SK-N-SH (cell line): ENCODE measurements at regions not wholly inside any gene's neighbourhood (a gene's known extent, or its start where the extent isn't known, plus 50 kb on each side); places are given as distances from the start of the nearest gene placed in this dataset.

Experiments
- CTCF ChIA-PET: fragments of 300-600, 350-600 bp; formaldehyde crosslinking; extraction: SDS; loops from one replicate; lab custom pipeline; 2021; lab: Yijun Ruan, JAX
- POLR2A ChIA-PET: fragments of 350-600 bp; sonication (Branson Sonifier 250); formaldehyde crosslinking; extraction: SDS; loops from one replicate; lab custom pipeline; 2020; ENCODE audit warnings: antibody characterized with exemption, inconsistent platforms; lab: Yijun Ruan, JAX
- DNase-seq: peaks from one replicate; pipeline ENCODE4 v3.0.0; 2012
- H2AFZ ChIP-seq: fragments of 200-600 bp; sonication (generic); 2 replicates; pipeline ENCODE4 v1.8.1; 2016; ENCODE audit warnings: antibody characterized with exemption, mild to moderate bottlenecking, low read depth
- H3F3A ChIP-seq: fragments of 200-600 bp; sonication (generic); replicated peaks from 2 replicates; pipeline ENCODE3; 2016; ENCODE audit warnings: antibody characterized with exemption, mild to moderate bottlenecking; ENCODE audit not compliant: insufficient read depth
- H3K27ac ChIP-seq, 2 experiments: fragments of 200-500 bp in 1 of 2; fragments of 200-600 bp in 1 of 2; sonication (Bioruptor generic) in 1 of 2; sonication (generic), shearing (Covaris generic) in 1 of 2; 2 replicates each; pipeline versions ENCODE4 v1.5.1 to v1.6.1; 2014 to 2016; ENCODE audit warnings: low read depth in 2 of 2, inconsistent platforms in 1 of 2, low read length in 1 of 2, mild to moderate bottlenecking in 1 of 2, mixed read lengths in 1 of 2
- H3K27me3 ChIP-seq: fragments of 200-600 bp; sonication (generic), shearing (Covaris generic); 2 replicates; pipeline ENCODE4 v1.6.1; 2016; ENCODE audit warnings: mixed run types; ENCODE audit not compliant: insufficient read depth
- H3K36me3 ChIP-seq, 2 experiments: fragments of 200-500 bp in 1 of 2; fragments of 200-600 bp in 1 of 2; sonication (Bioruptor generic) in 1 of 2; sonication (generic) in 1 of 2; replicated peaks in 1 of 2; 2 replicates each; pipeline versions ENCODE3 to v1.5.1; 2014 to 2016; ENCODE audit warnings: low read length in 1 of 2, mild to moderate bottlenecking in 1 of 2; ENCODE audit not compliant: insufficient read depth in 2 of 2, control insufficient read depth in 1 of 2
- H3K4me1 ChIP-seq, 2 experiments: fragments of 200-500 bp in 1 of 2; fragments of 200-600 bp in 1 of 2; sonication (Bioruptor generic) in 1 of 2; sonication (generic), shearing (Covaris generic) in 1 of 2; 2 replicates each; pipeline versions ENCODE4 v1.5.1 to v1.6.1; 2014 to 2016; ENCODE audit warnings: low read depth in 1 of 2, low read length in 1 of 2, mixed run types in 1 of 2; ENCODE audit not compliant: insufficient read depth in 2 of 2, control insufficient read depth in 1 of 2
- H3K4me2 ChIP-seq: fragments of 200-600 bp; sonication (generic), shearing (Covaris generic); 2 replicates; pipeline ENCODE4 v1.6.1; 2017; ENCODE audit warnings: mixed run types
- H3K4me3 ChIP-seq, 2 experiments: fragments of 200-500 bp in 1 of 2; fragments of 200-600 bp in 1 of 2; sonication (Bioruptor generic) in 1 of 2; sonication (generic), shearing (Covaris generic) in 1 of 2; 2 replicates each; pipeline versions ENCODE4 v1.5.1 to v1.8.1; 2014 to 2016; ENCODE audit warnings: low read depth in 2 of 2, inconsistent platforms in 1 of 2, low read length in 1 of 2, mild to moderate bottlenecking in 1 of 2, mixed read lengths in 1 of 2, moderate library complexity in 1 of 2
- H3K79me2 ChIP-seq: fragments of 200-600 bp; sonication (generic); 2 replicates; pipeline ENCODE4 v1.8.1; 2017; ENCODE audit warnings: mild to moderate bottlenecking; ENCODE audit not compliant: insufficient read depth
- H3K9ac ChIP-seq: fragments of 200-600 bp; sonication (generic); 2 replicates; pipeline ENCODE4 v1.6.1; 2017; ENCODE audit warnings: mixed run types
- H3K9me2 ChIP-seq: fragments of 200-600 bp; sonication (generic); 2 replicates; pipeline ENCODE4 v1.6.1; 2017; ENCODE audit warnings: mixed run types
- H3K9me3 ChIP-seq: fragments of 200-600 bp; sonication (generic); 2 replicates; pipeline ENCODE4 v1.6.1; 2017; ENCODE audit warnings: mixed run types, mild to moderate bottlenecking, moderate library complexity
- H4K20me1 ChIP-seq: fragments of 200-600 bp; sonication (generic); 2 replicates; pipeline ENCODE4 v1.6.1; 2017; ENCODE audit warnings: mild to moderate bottlenecking, mixed run types; ENCODE audit not compliant: insufficient read depth
- FOSL2 ChIP-seq: IDR thresholded peaks from 2 replicates; pipeline ENCODE4 v1.4.0; 2012; ENCODE audit warnings: low read depth, mild to moderate bottlenecking, moderate library complexity, borderline replicate concordance
- FOXJ3 ChIP-seq: sonication (generic); formaldehyde crosslinking; IDR thresholded peaks from 2 replicates; pipeline ENCODE4 v1.5.1; 2020; ENCODE audit warnings: mild to moderate bottlenecking, missing genetic modification reagents
- GATA2 ChIP-seq: sonication (generic); formaldehyde crosslinking; IDR thresholded peaks from 2 replicates; pipeline ENCODE4 v1.5.0; 2020; ENCODE audit warnings: mild to moderate bottlenecking, missing genetic modification reagents
- MEF2A ChIP-seq: IDR thresholded peaks from 2 replicates; pipeline ENCODE4 v1.4.0; 2012; ENCODE audit warnings: low read depth, borderline replicate concordance
- MXI1 ChIP-seq: IDR thresholded peaks from 2 replicates; pipeline ENCODE4 v1.6.1; 2012; ENCODE audit warnings: mild to moderate bottlenecking, low read depth, low read length, improper control_type of control experiment
- RAD21 ChIP-seq: IDR thresholded peaks from 2 replicates; pipeline ENCODE4 v1.6.1; 2012; ENCODE audit warnings: mild to moderate bottlenecking, low read length
- SIN3A ChIP-seq: IDR thresholded peaks from 2 replicates; pipeline ENCODE4 v1.6.1; 2012; ENCODE audit warnings: low read depth, mild to moderate bottlenecking, low read length, moderate library complexity, borderline replicate concordance
- TEAD4 ChIP-seq: IDR thresholded peaks from 2 replicates; pipeline ENCODE4 v1.4.0; 2012; ENCODE audit warnings: mild to moderate bottlenecking, borderline replicate concordance; ENCODE audit not compliant: insufficient read depth
- YY1 ChIP-seq: IDR thresholded peaks from 2 replicates; pipeline ENCODE4 v1.4.0; 2012; ENCODE audit warnings: low read depth, mild to moderate bottlenecking
- ZBTB33 ChIP-seq: IDR thresholded peaks from 2 replicates; pipeline ENCODE4 v1.4.0; 2012; ENCODE audit warnings: low read depth, borderline replicate concordance
- WGBS: methylation state at CpG from one replicate; pipeline ENCODE4 v1.1.6; 2017; ENCODE audit warnings: low lambda C conversion rate; 5-methylcytosine and 5-hydroxymethylcytosine counted together
- TF ChIP-seq, protein P1 (sequence below): IDR thresholded peaks from 2 replicates; pipeline ENCODE4 v1.6.1; 2012; ENCODE audit warnings: mild to moderate bottlenecking, low read depth, low read length, moderate library complexity

DNA sequence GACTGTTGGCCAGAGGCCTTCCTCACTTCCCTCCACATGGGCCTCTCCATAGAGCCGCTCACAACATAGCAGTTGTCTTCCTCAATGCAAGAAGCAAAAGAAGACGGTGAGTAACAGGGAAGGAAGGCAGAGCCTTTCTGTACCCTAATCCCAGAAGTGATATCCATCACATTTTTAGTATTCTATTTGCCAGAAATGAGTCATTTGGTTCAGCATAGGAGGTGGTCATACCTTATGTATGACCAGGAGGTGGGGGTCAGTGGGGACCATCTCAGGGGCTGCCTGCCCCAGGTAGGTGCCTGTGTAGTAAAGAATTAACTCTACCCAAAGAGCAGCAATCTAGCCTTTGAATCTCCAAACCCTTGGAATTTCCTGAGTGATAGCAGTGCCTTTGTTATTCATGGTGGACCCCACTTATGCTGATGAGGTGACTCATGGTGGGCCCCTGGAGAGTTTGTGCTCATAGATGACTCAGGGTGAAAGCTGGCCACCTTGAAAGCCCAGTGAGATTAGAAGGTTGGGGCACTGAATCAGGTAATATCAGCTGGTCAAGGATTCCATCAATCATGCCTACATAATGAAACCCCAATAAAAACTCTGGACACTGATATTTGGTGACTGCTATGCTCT lies 323.9 kb upstream of the IGF1R start:
- ChIA-PET POLR2A (no interaction called here), CTCF (interaction anchor here (1.9 kb wide), 1 partner anchor 13 kb away, joined by 13 read pairs; no protein-coding TSS in a partner anchor)
- no peak for DNase-seq

More for the DNA sequence above, 323.9 kb upstream of the IGF1R start:
- Histone ChIP-seq H3K4me1 (no peaks in the 10 kb centered on the region), H3K9me2 (no peaks in the 10 kb centered on the region), H3K4me2 (no peak overlapping the region), H3K4me3 (no peak overlapping the region), H3F3A (no peaks in the 10 kb centered on the region), H3K36me3 (no peaks in the 10 kb centered on the region), H4K20me1 (no peaks in the 10 kb centered on the region), H3K27me3 (peaks cover 5% of the 10 kb centered on the region; the same call in 1 of the 2 replicates), H3K9me3 (no peaks in the 10 kb centered on the region), H3K9ac (no peak overlapping the region), H3K79me2 (no peaks in the 10 kb centered on the region), H3K27ac (no peak overlapping the region), H2AFZ (no peak overlapping the region)
- 0% methylated on average over 2 of the region's 2 CpGs for WGBS
- TF ChIP-seq RAD21 (no peak), SIN3A (no peak), ZBTB33 (no peak), FOSL2 (no peak), TEAD4 (no peak), MEF2A (no peak), GATA2 (CRISPR knock-in tag) (no peak), MXI1 (no peak), FOXJ3 (CRISPR knock-in tag) (no peak), YY1 (no peak)
- TF ChIP-seq, protein P1, sequence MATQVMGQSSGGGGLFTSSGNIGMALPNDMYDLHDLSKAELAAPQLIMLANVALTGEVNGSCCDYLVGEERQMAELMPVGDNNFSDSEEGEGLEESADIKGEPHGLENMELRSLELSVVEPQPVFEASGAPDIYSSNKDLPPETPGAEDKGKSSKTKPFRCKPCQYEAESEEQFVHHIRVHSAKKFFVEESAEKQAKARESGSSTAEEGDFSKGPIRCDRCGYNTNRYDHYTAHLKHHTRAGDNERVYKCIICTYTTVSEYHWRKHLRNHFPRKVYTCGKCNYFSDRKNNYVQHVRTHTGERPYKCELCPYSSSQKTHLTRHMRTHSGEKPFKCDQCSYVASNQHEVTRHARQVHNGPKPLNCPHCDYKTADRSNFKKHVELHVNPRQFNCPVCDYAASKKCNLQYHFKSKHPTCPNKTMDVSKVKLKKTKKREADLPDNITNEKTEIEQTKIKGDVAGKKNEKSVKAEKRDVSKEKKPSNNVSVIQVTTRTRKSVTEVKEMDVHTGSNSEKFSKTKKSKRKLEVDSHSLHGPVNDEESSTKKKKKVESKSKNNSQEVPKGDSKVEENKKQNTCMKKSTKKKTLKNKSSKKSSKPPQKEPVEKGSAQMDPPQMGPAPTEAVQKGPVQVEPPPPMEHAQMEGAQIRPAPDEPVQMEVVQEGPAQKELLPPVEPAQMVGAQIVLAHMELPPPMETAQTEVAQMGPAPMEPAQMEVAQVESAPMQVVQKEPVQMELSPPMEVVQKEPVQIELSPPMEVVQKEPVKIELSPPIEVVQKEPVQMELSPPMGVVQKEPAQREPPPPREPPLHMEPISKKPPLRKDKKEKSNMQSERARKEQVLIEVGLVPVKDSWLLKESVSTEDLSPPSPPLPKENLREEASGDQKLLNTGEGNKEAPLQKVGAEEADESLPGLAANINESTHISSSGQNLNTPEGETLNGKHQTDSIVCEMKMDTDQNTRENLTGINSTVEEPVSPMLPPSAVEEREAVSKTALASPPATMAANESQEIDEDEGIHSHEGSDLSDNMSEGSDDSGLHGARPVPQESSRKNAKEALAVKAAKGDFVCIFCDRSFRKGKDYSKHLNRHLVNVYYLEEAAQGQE, result no peak
